ENCODE measurements at regions not wholly inside any gene's neighbourhood (a gene's known extent, or its start where the extent isn't known, plus 50 kb on each side); places are given as distances from the start of the nearest gene placed in this dataset.

DNA sequence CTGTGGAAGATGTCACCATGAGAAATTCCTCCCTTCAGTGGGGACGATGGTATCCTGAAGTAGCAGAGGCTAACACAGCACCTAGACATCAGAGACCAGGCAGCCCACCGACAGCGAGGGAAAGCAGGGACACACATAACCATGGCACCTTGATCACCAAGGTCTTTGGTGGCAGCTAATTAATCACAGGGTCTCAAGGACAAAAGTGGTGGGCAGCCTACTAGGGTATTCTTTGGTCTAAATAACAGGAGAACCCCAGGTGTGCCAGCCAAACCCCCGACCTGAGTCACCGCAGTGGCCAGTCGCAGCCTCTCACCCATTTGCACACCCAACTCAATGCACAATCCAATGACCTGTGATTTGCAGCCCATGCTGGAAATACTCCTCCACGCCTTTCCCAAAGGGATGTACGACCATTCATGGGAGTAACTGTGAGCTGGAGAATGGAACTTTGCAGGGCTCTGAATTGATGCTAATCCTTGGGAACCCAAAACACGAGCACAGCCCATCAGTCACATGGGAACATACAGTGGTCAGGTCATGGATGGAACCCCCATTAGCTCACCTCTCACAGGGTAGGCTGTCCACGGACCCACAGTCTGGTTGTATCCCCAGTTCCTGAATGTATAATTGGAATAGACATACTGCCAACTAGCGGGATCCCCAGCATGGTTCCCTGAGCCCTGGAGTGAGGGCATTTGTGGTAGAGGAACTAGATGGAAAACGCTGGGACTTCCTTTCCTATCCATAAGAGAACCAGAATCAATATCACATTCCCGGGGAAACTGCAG, 58.7 kb upstream of the C14orf180 start:
- no peak overlapping the region for H3K9ac ChIP-seq (ENCODE audit: insufficient read depth, low read length, poor library complexity, severe bottlenecking)

DNA sequence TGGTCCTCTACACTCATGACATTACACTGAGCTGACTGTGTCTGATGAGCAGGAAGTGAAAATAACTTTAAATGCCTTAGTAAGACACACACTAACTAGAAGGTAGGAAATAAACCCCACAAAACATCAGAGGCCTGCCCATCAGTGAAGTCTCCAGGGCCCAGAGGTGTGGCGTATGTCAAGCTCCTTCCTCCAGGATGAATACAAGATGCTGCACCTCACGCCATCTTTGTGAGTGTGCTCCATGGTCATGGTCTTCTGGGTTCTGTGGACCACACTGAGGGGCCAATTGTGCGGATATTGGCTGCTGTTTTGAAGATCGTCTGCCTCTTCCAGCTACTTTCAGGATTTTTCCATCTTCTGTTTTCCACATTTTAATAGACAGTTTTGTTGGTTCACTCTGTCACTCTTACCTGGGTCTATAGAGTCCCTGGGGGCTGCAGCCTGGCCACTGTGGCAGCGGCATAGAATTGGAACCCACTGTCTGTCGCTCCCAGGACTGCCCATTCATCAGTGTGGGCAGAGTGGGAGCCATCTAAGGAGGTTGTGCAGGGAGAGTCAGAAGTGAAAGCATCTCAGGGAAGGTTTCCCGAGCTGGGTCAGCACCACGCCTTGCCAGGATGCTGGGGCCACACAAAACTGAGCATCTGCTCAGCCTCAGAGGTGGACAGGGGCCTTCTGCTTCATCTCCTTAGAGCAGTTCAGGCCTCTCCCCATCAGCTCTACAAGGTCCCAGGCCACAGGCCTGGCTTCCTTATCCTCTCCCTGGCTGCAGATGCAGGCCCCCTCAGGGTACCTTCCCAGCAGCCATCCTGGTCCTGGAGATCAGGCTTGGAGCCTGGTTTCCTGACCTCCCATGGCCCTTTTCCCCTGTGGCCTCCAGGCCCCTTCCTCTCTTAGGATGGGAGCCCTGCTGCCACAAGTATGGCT, 57.5 kb upstream of the C14orf180 start:
- no peak overlapping the region for H3K27ac Mint-ChIP-seq
- no peak overlapping the region for H3K4me2 ChIP-seq (replicated peaks; ENCODE audit: extremely low read depth, low read length, poor library complexity, severe bottlenecking)
- H3K27me3 Mint-ChIP-seq (ENCODE audit: low read depth in 3 of 3) = peaks cover 0 to 1% (median 0%) of the 10 kb centered on the region in 3 donors

More for the DNA sequence above, 58.7 kb upstream of the C14orf180 start:
- Histone ChIP-seq H3K4me3 (replicated peaks in 1 of 3; ENCODE audit: low read depth in 2 of 3, low read length in 3 of 3) (no peak overlapping the region), H3K4me1 (ENCODE audit: control insufficient read depth in 1 of 2, insufficient read depth in 2 of 2, low read length in 2 of 2) (no peaks in the 10 kb centered on the region), H3K36me3 (replicated peaks in 1 of 2; ENCODE audit: control insufficient read depth in 1 of 2, insufficient read depth in 2 of 2, low read length in 2 of 2) (no peaks in the 10 kb centered on the region), H3K27ac (ENCODE audit: low read depth in 1 of 2, low read length in 2 of 2) (no peak overlapping the region), H3K4me2 (replicated peaks; ENCODE audit: extremely low read depth, low read length, poor library complexity, severe bottlenecking) (no peak overlapping the region), H3K79me2 (ENCODE audit: insufficient read depth, low read length) (no peaks in the 10 kb centered on the region), H3K9me3 (replicated peaks in 1 of 2; ENCODE audit: control insufficient read depth in 1 of 2, insufficient read depth in 1 of 2, low read length in 2 of 2) (peaks cover 0 to 22% of the 10 kb centered on the region in 2 donors), H4K20me1 (ENCODE audit: insufficient read depth, low read length) (no peaks in the 10 kb centered on the region), H3K27me3 (ENCODE audit: control insufficient read depth in 2 of 2, insufficient read depth in 2 of 2, low read length in 2 of 2) (no peaks in the 10 kb centered on the region), H2AFZ (ENCODE audit: insufficient read depth, low read depth, low read length, poor library complexity, severe bottlenecking) (no peak overlapping the region)
- intact Hi-C loops (cut with micrococcal nuclease) = no loop called here
- Mint-ChIP-seq H3K4me3 (no peak overlapping the region), H3K27me3 (ENCODE audit: low read depth in 3 of 3) (peaks cover 0 to 3% (median 1%) of the 10 kb centered on the region in 3 donors), H3K4me1 (no peaks in the 10 kb centered on the region), H3K27ac (no peak overlapping the region), H3K36me3 (no peaks in the 10 kb centered on the region), H3K9me3 (peaks cover 2 to 21% (median 6%) of the 10 kb centered on the region in 7 donors)
- DNase-seq = no peak
- WGBS (ENCODE audit: insufficient coverage) = 96% methylated on average over 5 of the region's 13 CpGs
- TF ChIP-seq, protein P1, sequence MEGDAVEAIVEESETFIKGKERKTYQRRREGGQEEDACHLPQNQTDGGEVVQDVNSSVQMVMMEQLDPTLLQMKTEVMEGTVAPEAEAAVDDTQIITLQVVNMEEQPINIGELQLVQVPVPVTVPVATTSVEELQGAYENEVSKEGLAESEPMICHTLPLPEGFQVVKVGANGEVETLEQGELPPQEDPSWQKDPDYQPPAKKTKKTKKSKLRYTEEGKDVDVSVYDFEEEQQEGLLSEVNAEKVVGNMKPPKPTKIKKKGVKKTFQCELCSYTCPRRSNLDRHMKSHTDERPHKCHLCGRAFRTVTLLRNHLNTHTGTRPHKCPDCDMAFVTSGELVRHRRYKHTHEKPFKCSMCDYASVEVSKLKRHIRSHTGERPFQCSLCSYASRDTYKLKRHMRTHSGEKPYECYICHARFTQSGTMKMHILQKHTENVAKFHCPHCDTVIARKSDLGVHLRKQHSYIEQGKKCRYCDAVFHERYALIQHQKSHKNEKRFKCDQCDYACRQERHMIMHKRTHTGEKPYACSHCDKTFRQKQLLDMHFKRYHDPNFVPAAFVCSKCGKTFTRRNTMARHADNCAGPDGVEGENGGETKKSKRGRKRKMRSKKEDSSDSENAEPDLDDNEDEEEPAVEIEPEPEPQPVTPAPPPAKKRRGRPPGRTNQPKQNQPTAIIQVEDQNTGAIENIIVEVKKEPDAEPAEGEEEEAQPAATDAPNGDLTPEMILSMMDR (IDR thresholded peaks at IDR 0.05) = no peak

More for the DNA sequence above, 57.5 kb upstream of the C14orf180 start:
- 81% methylated on average over 6 of the region's 8 CpGs for WGBS (ENCODE audit: insufficient coverage)
- H3K27me3 ChIP-seq (ENCODE audit: control insufficient read depth in 2 of 2, insufficient read depth in 2 of 2, low read length in 2 of 2) = no peaks in the 10 kb centered on the region
- H2AFZ ChIP-seq (ENCODE audit: insufficient read depth, low read depth, low read length, poor library complexity, severe bottlenecking) = no peak overlapping the region
- Mint-ChIP-seq H3K4me1 (no peaks in the 10 kb centered on the region), H3K36me3 (no peaks in the 10 kb centered on the region), H3K9me3 (peaks cover 7 to 21% (median 10%) of the 10 kb centered on the region in 7 donors), H3K4me3 (no peak overlapping the region)
- no peaks in the 10 kb centered on the region for H3K36me3 ChIP-seq (replicated peaks in 1 of 2; ENCODE audit: control insufficient read depth in 1 of 2, insufficient read depth in 2 of 2, low read length in 2 of 2)
- intact Hi-C loops (cut with micrococcal nuclease) = no loop called here
- no peak overlapping the region for H3K4me3 ChIP-seq (replicated peaks in 1 of 3; ENCODE audit: low read depth in 2 of 3, low read length in 3 of 3)
- H3K9me3 ChIP-seq (replicated peaks in 1 of 2; ENCODE audit: control insufficient read depth in 1 of 2, insufficient read depth in 1 of 2, low read length in 2 of 2) = peaks cover 0 to 26% of the 10 kb centered on the region in 2 donors
- H3K79me2 ChIP-seq (ENCODE audit: insufficient read depth, low read length) = no peaks in the 10 kb centered on the region
- no peak for DNase-seq
- no peaks in the 10 kb centered on the region for H4K20me1 ChIP-seq (ENCODE audit: insufficient read depth, low read length)
- H3K9ac ChIP-seq (ENCODE audit: insufficient read depth, low read length, poor library complexity, severe bottlenecking) = no peak overlapping the region
- H3K4me1 ChIP-seq (ENCODE audit: control insufficient read depth in 1 of 2, insufficient read depth in 2 of 2, low read length in 2 of 2) = no peaks in the 10 kb centered on the region
- TF ChIP-seq, protein P1 (IDR thresholded peaks at IDR 0.05) = no peak
- no peak overlapping the region for H3K27ac ChIP-seq (ENCODE audit: low read depth in 1 of 2, low read length in 2 of 2)

All from CD14-positive monocyte (primary cell).